Smooth muscle cell (in vitro differentiated cells): ENCODE measurements at regions not wholly inside any gene's neighbourhood (a gene's known extent, or its start where the extent isn't known, plus 50 kb on each side); places are given as distances from the start of the nearest gene placed in this dataset.

Experiments used
- DNase-seq: peaks from one replicate; lab custom pipeline; 2025; ENCODE audit not compliant: unreplicated experiment; lab: John Stamatoyannopoulos, UW
- H2AFZ ChIP-seq: fragments of 200-600 bp; sonication (generic); 2 replicates; pipeline ENCODE4 v1.6.0; 2016; ENCODE audit warnings: antibody characterized with exemption, low read depth, mild to moderate bottlenecking
- H3F3A ChIP-seq: fragments of 200-600 bp; sonication (generic); 2 replicates; pipeline ENCODE4 v1.6.0; 2017; ENCODE audit warnings: antibody characterized with exemption, low read depth
- H3K27ac ChIP-seq: fragments of 200-600 bp; sonication (generic); 2 replicates; pipeline ENCODE4 v1.5.1; 2016; ENCODE audit warnings: low read depth, mild to moderate bottlenecking
- H3K27me3 ChIP-seq: fragments of 200-600 bp; sonication (generic); 2 replicates; pipeline ENCODE4 v1.6.1; 2016; ENCODE audit warnings: low read depth, mild to moderate bottlenecking
- H3K36me3 ChIP-seq: fragments of 200-600 bp; sonication (generic); 2 replicates; pipeline ENCODE4 v1.5.1; 2016; ENCODE audit warnings: low read depth
- H3K4me1 ChIP-seq: fragments of 200-600 bp; sonication (generic); 2 replicates; pipeline ENCODE4 v1.5.1; 2016; ENCODE audit warnings: low read depth
- H3K4me2 ChIP-seq: fragments of 200-600 bp; sonication (generic); 2 replicates; pipeline ENCODE4 v1.6.0; 2016; ENCODE audit warnings: mild to moderate bottlenecking
- H3K4me3 ChIP-seq: fragments of 200-600 bp; sonication (generic); 2 replicates; pipeline ENCODE4 v1.5.1; 2016; ENCODE audit warnings: mild to moderate bottlenecking
- H3K79me2 ChIP-seq: fragments of 200-600 bp; sonication (generic); 2 replicates; pipeline ENCODE4 v1.6.0; 2016; ENCODE audit warnings: low read depth, mild to moderate bottlenecking
- H3K9ac ChIP-seq: fragments of 200-600 bp; sonication (generic); 2 replicates; pipeline ENCODE4 v1.6.0; 2016; ENCODE audit warnings: low read depth
- H3K9me3 ChIP-seq: fragments of 200-600 bp; sonication (generic); replicated peaks from 2 replicates; pipeline ENCODE4 v1.5.1; 2016; ENCODE audit warnings: low read depth
- H4K20me1 ChIP-seq: fragments of 200-600 bp; sonication (generic); 2 replicates; pipeline ENCODE4 v1.6.0; 2016; ENCODE audit warnings: low read depth
- WGBS: methylation state at CpG from one replicate; pipeline ENCODE4 v1.1.7; 2016; ENCODE audit warnings: low lambda C conversion rate; 5-methylcytosine and 5-hydroxymethylcytosine counted together
- TF ChIP-seq, protein P1 (sequence below): fragments of 200-600 bp; sonication (generic); IDR thresholded peaks from 2 replicates; pipeline ENCODE4 v1.5.1; 2017; ENCODE audit warnings: borderline replicate concordance, mild to moderate bottlenecking, antibody characterized with exemption; ENCODE audit not compliant: insufficient read depth, poor library complexity, severe bottlenecking

DNA sequence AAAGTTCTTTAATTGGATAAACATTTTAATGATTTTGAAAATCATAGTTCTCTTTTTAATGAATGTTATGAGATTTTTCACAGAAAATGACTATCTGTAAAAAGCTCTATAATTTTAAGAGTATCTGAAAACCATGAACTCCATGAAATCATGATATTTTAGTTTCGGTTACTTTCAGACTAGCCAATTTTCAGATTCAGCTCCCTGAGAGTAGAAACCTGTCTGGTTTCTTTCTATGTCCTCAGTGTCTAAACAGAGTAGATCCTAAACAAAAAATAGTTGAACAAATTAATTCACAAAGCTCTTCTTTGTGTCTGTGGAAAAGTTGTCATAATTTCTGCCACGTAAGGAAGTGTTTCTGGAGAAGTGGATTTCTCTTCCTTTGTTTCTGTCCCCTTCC, 1247.7 kb downstream of the NSUN3 start:
- H2AFZ ChIP-seq = no peak overlapping the region
- TF ChIP-seq, protein P1, sequence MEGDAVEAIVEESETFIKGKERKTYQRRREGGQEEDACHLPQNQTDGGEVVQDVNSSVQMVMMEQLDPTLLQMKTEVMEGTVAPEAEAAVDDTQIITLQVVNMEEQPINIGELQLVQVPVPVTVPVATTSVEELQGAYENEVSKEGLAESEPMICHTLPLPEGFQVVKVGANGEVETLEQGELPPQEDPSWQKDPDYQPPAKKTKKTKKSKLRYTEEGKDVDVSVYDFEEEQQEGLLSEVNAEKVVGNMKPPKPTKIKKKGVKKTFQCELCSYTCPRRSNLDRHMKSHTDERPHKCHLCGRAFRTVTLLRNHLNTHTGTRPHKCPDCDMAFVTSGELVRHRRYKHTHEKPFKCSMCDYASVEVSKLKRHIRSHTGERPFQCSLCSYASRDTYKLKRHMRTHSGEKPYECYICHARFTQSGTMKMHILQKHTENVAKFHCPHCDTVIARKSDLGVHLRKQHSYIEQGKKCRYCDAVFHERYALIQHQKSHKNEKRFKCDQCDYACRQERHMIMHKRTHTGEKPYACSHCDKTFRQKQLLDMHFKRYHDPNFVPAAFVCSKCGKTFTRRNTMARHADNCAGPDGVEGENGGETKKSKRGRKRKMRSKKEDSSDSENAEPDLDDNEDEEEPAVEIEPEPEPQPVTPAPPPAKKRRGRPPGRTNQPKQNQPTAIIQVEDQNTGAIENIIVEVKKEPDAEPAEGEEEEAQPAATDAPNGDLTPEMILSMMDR = no peak
- H3K79me2 ChIP-seq = no peaks in the 10 kb centered on the region
- H3K36me3 ChIP-seq = no peaks in the 10 kb centered on the region
- no peak overlapping the region for H3K9ac ChIP-seq
- no peaks in the 10 kb centered on the region for H3K27me3 ChIP-seq
- 95% methylated on average over 2 of the region's 2 CpGs for WGBS
- no peak overlapping the region for H3K4me2 ChIP-seq
- H3F3A ChIP-seq = no peaks in the 10 kb centered on the region
- H4K20me1 ChIP-seq = no peaks in the 10 kb centered on the region
- H3K9me3 ChIP-seq = no peaks in the 10 kb centered on the region
- no peaks in the 10 kb centered on the region for H3K4me1 ChIP-seq
- no peak overlapping the region for H3K27ac ChIP-seq
- H3K4me3 ChIP-seq = no peak overlapping the region
- DNase-seq = no peak

DNA sequence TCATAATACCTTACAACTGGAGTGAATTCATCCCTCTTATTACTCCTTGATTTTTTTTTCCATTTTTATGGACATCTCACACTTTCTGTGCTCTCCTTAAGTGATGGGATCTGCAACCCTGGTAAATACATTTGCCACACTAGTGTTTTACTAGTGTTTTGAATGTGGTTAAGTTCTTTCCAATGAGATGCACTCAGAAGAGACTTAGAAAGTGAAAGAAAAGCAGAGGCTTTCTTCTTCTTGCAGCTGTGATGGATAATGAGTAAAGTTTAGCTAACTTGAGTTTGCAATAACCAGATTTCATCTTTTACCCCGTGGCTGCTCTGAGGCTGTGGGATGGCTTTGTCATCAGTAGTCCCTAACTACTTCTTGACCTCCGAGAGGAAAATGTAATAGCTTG, 1248.4 kb downstream of the NSUN3 start:
- H3K4me2 ChIP-seq = no peak overlapping the region
- no peaks in the 10 kb centered on the region for H4K20me1 ChIP-seq
- 66% methylated on average over 2 of the region's 2 CpGs for WGBS
- no peaks in the 10 kb centered on the region for H3K9me3 ChIP-seq
- no peak for DNase-seq
- no peaks in the 10 kb centered on the region for H3K36me3 ChIP-seq
- no peak overlapping the region for H3K27ac ChIP-seq
- no peak overlapping the region for H3K9ac ChIP-seq
- no peaks in the 10 kb centered on the region for H3F3A ChIP-seq
- no peaks in the 10 kb centered on the region for H3K79me2 ChIP-seq
- no peak overlapping the region for H3K4me3 ChIP-seq
- H3K27me3 ChIP-seq = no peaks in the 10 kb centered on the region
- no peak overlapping the region for H2AFZ ChIP-seq
- TF ChIP-seq, protein P1 = no peak
- H3K4me1 ChIP-seq = no peaks in the 10 kb centered on the region

GRCh38 chr3:95312650-95313049, 1249.8 kb downstream of the NSUN3 start:
- no peaks in the 10 kb centered on the region for H3K27me3 ChIP-seq
- no peaks in the 10 kb centered on the region for H4K20me1 ChIP-seq
- no peak overlapping the region for H3K4me2 ChIP-seq
- no peak overlapping the region for H3K4me3 ChIP-seq
- H3K36me3 ChIP-seq = no peaks in the 10 kb centered on the region
- H3K27ac ChIP-seq = no peak overlapping the region
- WGBS = 87% methylated on average over 3 of the region's 3 CpGs
- TF ChIP-seq, protein P1 = no peak
- H3K4me1 ChIP-seq = no peaks in the 10 kb centered on the region
- no peak overlapping the region for H2AFZ ChIP-seq
- no peak for DNase-seq
- no peaks in the 10 kb centered on the region for H3K9me3 ChIP-seq
- H3K9ac ChIP-seq = no peak overlapping the region
- H3F3A ChIP-seq = no peaks in the 10 kb centered on the region
- H3K79me2 ChIP-seq = no peaks in the 10 kb centered on the region

GRCh38 chr3:95319921-95320494, 1257.1 kb downstream of the NSUN3 start:
- Histone ChIP-seq H3F3A (no peaks in the 10 kb centered on the region), H4K20me1 (no peaks in the 10 kb centered on the region), H2AFZ (peak overlapping the region; percentile 80), H3K27ac (peak overlapping the region; percentile 83), H3K27me3 (no peaks in the 10 kb centered on the region), H3K4me1 (peaks cover 15% of the 10 kb centered on the region), H3K4me3 (no peak overlapping the region), H3K36me3 (no peaks in the 10 kb centered on the region), H3K4me2 (peak overlapping the region; percentile 71), H3K9me3 (no peaks in the 10 kb centered on the region), H3K9ac (peak overlapping the region; percentile 12), H3K79me2 (no peaks in the 10 kb centered on the region)
- DNase-seq = no peak
- TF ChIP-seq, protein P1 = no peak
- WGBS = 19% methylated on average over 3 of the region's 3 CpGs
